Activated naive CD8-positive, alpha-beta T cell treated with anti-CD3 and anti-CD28 coated beads, Interleukin-2, amount 10 ng/mL, durations not matched to agents 7 days and 5 days (primary cell): ENCODE measurements at regions not wholly inside any gene's neighbourhood (a gene's known extent, or its start where the extent isn't known, plus 50 kb on each side); places are given as distances from the start of the nearest gene placed in this dataset.

Experiments
- ATAC-seq: fragments of 150-1000 bp; cut with Tn5 transposase; one replicate; pipeline ENCODE4 v1.10.0; 2021; ENCODE audit warnings: low read depth, moderate library complexity
- POLR2A ChIA-PET: fragments of 350-600 bp; sonication (Branson Sonifier 250); formaldehyde crosslinking; loops from one replicate; lab custom pipeline; 2021; ENCODE audit warnings: antibody characterized with exemption; lab: Charles Lee
- DNase-seq: peaks from one replicate; pipeline ENCODE4 v3.0.0; 2021
- H3K27ac Mint-ChIP-seq: one replicate; pipeline ENCODE4 v1.8.0; 2022; ENCODE audit warnings: mild to moderate bottlenecking, mixed read lengths
- H3K27me3 Mint-ChIP-seq: one replicate; pipeline ENCODE4 v1.8.0; 2022; ENCODE audit warnings: mild to moderate bottlenecking, moderate library complexity, mixed read lengths
- H3K36me3 Mint-ChIP-seq: one replicate; pipeline ENCODE4 v1.8.0; 2021; ENCODE audit warnings: mild to moderate bottlenecking, mixed read lengths
- H3K4me1 Mint-ChIP-seq: one replicate; pipeline ENCODE4 v1.8.0; 2021; ENCODE audit warnings: mixed read lengths
- H3K4me3 Mint-ChIP-seq: one replicate; pipeline ENCODE4 v1.8.0; 2022; ENCODE audit warnings: mild to moderate bottlenecking, moderate library complexity, mixed read lengths
- H3K9me3 Mint-ChIP-seq: one replicate; pipeline ENCODE4 v1.8.0; 2021; ENCODE audit warnings: mixed read lengths

DNA sequence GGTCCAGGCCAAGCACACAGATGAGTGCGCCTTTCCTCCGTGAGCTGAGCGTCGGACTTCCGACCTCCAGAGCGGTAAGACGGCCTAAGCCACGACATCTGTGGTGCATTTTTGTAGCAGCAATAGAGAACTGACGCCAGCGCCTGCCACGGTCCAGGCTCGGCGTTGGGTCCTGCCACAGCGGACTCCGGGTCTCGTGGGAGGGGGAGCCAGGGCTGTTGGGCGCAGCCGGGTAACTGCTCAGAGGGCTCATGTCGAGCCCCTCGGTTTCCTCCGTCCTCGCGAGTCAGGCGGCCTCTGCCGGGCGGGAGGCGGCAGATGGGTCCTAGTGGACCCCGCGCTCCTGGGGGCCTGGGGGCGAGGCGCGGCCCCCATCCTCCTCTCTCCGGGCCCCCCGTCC is 216.1 kb downstream of the QKI start:
- H3K4me1 Mint-ChIP-seq, result no peaks in the 10 kb centered on the region
- no peak overlapping the region for H3K4me3 Mint-ChIP-seq
- H3K36me3 Mint-ChIP-seq, result no peaks in the 10 kb centered on the region
- H3K9me3 Mint-ChIP-seq, result no peaks in the 10 kb centered on the region
- H3K27ac Mint-ChIP-seq, result no peak overlapping the region
- DNase-seq (no peak), ATAC-seq (no peak)
- POLR2A ChIA-PET, result no interaction called here
- H3K27me3 Mint-ChIP-seq, result peaks cover 21% of the 10 kb centered on the region

DNA sequence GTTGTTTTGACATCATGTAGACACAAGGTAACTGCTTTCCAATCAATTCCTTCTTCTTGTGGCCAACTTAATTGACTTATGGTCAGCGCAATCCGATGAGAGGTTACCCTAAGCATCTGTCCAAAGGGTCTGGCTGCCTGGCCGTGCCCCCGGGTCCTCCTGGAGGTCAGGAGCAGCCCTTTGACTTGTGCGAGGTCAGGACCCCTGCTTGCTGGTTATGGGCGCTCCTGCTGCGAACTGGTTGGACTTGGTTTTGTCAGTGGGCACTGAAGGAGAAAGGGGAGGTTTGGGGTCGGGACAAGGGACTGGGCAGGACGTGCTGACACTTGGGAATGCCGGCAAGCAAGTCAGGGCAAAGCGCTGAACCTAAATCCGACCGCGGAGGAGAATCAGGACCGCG is 215.6 kb downstream of the QKI start:
- Mint-ChIP-seq H3K4me3 (no peak overlapping the region), H3K36me3 (no peaks in the 10 kb centered on the region), H3K27ac (no peak overlapping the region), H3K4me1 (no peaks in the 10 kb centered on the region), H3K9me3 (no peaks in the 10 kb centered on the region), H3K27me3 (peaks cover 20% of the 10 kb centered on the region)
- no peak for DNase-seq
- no peak for ATAC-seq
- POLR2A ChIA-PET, result no interaction called here
